ENCODE measurements at regions not wholly inside any gene's neighbourhood (a gene's known extent, or its start where the extent isn't known, plus 50 kb on each side); places are given as distances from the start of the nearest gene placed in this dataset.

- CTCF ChIA-PET = interaction anchor here (0.5 kb wide), 1 partner anchor 36 kb away, joined by 8 read pairs; no protein-coding TSS in a partner anchor
- POLR2A ChIA-PET = interaction anchor here (0.6 kb wide), 1 partner anchor 1543 kb away, joined by 4 read pairs; no protein-coding TSS in a partner anchor
- Histone ChIP-seq H3K4me3 (ENCODE audit: low read depth in 2 of 2, low read length in 2 of 2) (no peak overlapping the region), H3K9me3 (ENCODE audit: control insufficient read depth, insufficient read depth, low read depth, low read length) (no peaks in the 10 kb centered on the region), H3K36me3 (ENCODE audit: control insufficient read depth, insufficient read depth, low read length) (no peaks in the 10 kb centered on the region), H3K27me3 (ENCODE audit: control insufficient read depth, insufficient read depth, low read length) (no peaks in the 10 kb centered on the region), H3K27ac (ENCODE audit: low read length) (peak overlapping the region; percentile 46; the same call in 1 of the 2 replicates), H3K4me1 (ENCODE audit: control insufficient read depth, insufficient read depth, low read length) (peaks cover 11% of the 10 kb centered on the region)
- TF ChIP-seq, protein P1, sequence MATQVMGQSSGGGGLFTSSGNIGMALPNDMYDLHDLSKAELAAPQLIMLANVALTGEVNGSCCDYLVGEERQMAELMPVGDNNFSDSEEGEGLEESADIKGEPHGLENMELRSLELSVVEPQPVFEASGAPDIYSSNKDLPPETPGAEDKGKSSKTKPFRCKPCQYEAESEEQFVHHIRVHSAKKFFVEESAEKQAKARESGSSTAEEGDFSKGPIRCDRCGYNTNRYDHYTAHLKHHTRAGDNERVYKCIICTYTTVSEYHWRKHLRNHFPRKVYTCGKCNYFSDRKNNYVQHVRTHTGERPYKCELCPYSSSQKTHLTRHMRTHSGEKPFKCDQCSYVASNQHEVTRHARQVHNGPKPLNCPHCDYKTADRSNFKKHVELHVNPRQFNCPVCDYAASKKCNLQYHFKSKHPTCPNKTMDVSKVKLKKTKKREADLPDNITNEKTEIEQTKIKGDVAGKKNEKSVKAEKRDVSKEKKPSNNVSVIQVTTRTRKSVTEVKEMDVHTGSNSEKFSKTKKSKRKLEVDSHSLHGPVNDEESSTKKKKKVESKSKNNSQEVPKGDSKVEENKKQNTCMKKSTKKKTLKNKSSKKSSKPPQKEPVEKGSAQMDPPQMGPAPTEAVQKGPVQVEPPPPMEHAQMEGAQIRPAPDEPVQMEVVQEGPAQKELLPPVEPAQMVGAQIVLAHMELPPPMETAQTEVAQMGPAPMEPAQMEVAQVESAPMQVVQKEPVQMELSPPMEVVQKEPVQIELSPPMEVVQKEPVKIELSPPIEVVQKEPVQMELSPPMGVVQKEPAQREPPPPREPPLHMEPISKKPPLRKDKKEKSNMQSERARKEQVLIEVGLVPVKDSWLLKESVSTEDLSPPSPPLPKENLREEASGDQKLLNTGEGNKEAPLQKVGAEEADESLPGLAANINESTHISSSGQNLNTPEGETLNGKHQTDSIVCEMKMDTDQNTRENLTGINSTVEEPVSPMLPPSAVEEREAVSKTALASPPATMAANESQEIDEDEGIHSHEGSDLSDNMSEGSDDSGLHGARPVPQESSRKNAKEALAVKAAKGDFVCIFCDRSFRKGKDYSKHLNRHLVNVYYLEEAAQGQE (IDR thresholded peaks at IDR 0.05; ENCODE audit: insufficient read depth in 1 of 2, low read depth in 2 of 2, low read length in 1 of 2) = no peak
- TF ChIP-seq TCF7L2 (IDR thresholded peaks at IDR 0.05; ENCODE audit: low read depth, low read length) = no peak
- no peak for TF ChIP-seq SIN3A (IDR thresholded peaks at IDR 0.05; ENCODE audit: borderline replicate concordance, insufficient read depth, low read depth, low read length)
- TF ChIP-seq, protein P2, sequence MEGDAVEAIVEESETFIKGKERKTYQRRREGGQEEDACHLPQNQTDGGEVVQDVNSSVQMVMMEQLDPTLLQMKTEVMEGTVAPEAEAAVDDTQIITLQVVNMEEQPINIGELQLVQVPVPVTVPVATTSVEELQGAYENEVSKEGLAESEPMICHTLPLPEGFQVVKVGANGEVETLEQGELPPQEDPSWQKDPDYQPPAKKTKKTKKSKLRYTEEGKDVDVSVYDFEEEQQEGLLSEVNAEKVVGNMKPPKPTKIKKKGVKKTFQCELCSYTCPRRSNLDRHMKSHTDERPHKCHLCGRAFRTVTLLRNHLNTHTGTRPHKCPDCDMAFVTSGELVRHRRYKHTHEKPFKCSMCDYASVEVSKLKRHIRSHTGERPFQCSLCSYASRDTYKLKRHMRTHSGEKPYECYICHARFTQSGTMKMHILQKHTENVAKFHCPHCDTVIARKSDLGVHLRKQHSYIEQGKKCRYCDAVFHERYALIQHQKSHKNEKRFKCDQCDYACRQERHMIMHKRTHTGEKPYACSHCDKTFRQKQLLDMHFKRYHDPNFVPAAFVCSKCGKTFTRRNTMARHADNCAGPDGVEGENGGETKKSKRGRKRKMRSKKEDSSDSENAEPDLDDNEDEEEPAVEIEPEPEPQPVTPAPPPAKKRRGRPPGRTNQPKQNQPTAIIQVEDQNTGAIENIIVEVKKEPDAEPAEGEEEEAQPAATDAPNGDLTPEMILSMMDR (IDR thresholded peaks at IDR 0.05) = no peak
- TF ChIP-seq POLR2AphosphoS5 (IDR thresholded peaks at IDR 0.05; ENCODE audit: low read depth, low read length) = no peak
- in situ Hi-C loops (cut with HindIII; ENCODE audit: low pct_unique_long_range_greater_than_20kb, low sequenced_read_pairs) (no loop called here), intact Hi-C loops (cut with micrococcal nuclease; ENCODE audit: unreplicated experiment) (no loop called here)
- DNase-seq (ENCODE audit: low read depth, low spot score) = no peak
- no TSS peak for BruUV-seq (replicated peaks)
- ATAC-seq = no peak
Measured at GRCh38 chr5:124810396-124811006, 64.1 kb upstream of the ZNF608 start.

DNA sequence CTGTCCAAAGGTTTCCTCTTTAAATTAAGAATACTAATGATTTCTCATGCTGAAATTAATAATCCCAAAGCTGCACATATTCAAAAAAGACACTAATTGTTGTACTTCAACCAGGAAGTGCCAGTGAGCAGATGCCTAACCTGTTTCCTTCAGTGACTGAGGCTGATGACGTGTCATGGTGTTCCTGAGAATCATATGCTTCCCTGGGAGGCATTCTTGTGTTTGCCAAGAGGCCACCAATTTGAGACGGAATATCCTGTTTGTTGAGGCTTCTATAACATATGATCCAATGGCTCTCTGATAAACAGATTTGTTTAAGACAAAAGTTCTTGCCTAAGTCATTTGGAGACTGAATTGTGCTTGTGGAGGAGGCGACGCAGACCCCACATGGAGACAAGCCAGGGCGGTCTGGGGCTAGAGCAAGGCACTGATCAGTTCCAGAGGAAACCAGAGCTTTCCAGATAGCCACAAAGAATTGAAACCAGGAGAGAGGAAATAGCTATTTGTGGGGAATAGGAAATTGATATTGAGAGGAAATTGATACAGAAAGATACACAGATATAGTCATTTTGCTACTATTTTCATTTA lies 66.4 kb upstream of the ZNF608 start:
- BruUV-seq (replicated peaks) = no TSS peak
- ChIA-PET POLR2A (interaction anchor here (0.7 kb wide), 1 partner anchor 666 kb away, joined by 4 read pairs; no protein-coding TSS in a partner anchor), CTCF (interaction anchor here (0.7 kb wide), 1 partner anchor 689 kb away, joined by 4 read pairs; no protein-coding TSS in a partner anchor)
- in situ Hi-C loops (cut with HindIII; ENCODE audit: low pct_unique_long_range_greater_than_20kb, low sequenced_read_pairs) = no loop called here
- DNase-seq (ENCODE audit: low read depth, low spot score) (no peak), ATAC-seq (no peak)
- Histone ChIP-seq H3K36me3 (ENCODE audit: control insufficient read depth, insufficient read depth, low read length) (no peaks in the 10 kb centered on the region), H3K9me3 (ENCODE audit: control insufficient read depth, insufficient read depth, low read depth, low read length) (no peaks in the 10 kb centered on the region), H3K27me3 (ENCODE audit: control insufficient read depth, insufficient read depth, low read length) (no peaks in the 10 kb centered on the region), H3K4me1 (ENCODE audit: control insufficient read depth, insufficient read depth, low read length) (no peaks in the 10 kb centered on the region), H3K4me3 (ENCODE audit: low read depth in 2 of 2, low read length in 2 of 2) (no peak overlapping the region), H3K27ac (ENCODE audit: low read length) (no peak overlapping the region; the same call in 1 of the 2 replicates)
- intact Hi-C loops (cut with micrococcal nuclease; ENCODE audit: unreplicated experiment) = no loop called here
- TF ChIP-seq POLR2AphosphoS5 (IDR thresholded peaks at IDR 0.05; ENCODE audit: low read depth, low read length) = no peak
- TF ChIP-seq, protein P2 (IDR thresholded peaks at IDR 0.05) = no peak
- no peak for TF ChIP-seq TCF7L2 (IDR thresholded peaks at IDR 0.05; ENCODE audit: low read depth, low read length)
- TF ChIP-seq, protein P1 (IDR thresholded peaks at IDR 0.05; ENCODE audit: insufficient read depth in 1 of 2, low read depth in 2 of 2, low read length in 1 of 2) = no peak
- TF ChIP-seq SIN3A (IDR thresholded peaks at IDR 0.05; ENCODE audit: borderline replicate concordance, insufficient read depth, low read depth, low read length) = no peak
